NCI-H2227 (cell line): ENCODE measurements at regions not wholly inside any gene's neighbourhood (a gene's known extent, or its start where the extent isn't known, plus 50 kb on each side); places are given as distances from the start of the nearest gene placed in this dataset.

Experiments
- DNase-seq: peaks from one replicate; lab custom pipeline; 2025; ENCODE audit not compliant: unreplicated experiment; lab: John Stamatoyannopoulos, UW

DNA sequence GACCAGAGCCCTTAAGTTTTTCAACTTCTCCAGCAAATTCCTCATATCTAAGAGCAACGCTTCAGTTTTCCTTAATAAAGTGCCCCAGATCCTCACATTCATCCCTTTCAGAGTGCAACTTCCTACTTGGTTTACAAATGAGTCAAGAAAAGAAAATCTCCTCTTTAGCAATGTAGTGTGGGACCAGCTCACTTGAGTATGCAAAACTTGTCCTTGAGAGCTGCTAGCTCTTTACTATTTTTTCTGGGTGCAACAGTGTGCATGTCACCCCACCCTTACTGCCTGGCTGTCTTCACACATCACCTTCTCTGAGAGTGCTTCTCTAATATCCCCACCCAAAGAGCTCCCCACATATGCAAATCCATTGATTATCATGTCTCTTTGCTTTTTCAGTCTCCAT is 203.1 kb upstream of the CAMK1G start:
- no peak for DNase-seq

DNA sequence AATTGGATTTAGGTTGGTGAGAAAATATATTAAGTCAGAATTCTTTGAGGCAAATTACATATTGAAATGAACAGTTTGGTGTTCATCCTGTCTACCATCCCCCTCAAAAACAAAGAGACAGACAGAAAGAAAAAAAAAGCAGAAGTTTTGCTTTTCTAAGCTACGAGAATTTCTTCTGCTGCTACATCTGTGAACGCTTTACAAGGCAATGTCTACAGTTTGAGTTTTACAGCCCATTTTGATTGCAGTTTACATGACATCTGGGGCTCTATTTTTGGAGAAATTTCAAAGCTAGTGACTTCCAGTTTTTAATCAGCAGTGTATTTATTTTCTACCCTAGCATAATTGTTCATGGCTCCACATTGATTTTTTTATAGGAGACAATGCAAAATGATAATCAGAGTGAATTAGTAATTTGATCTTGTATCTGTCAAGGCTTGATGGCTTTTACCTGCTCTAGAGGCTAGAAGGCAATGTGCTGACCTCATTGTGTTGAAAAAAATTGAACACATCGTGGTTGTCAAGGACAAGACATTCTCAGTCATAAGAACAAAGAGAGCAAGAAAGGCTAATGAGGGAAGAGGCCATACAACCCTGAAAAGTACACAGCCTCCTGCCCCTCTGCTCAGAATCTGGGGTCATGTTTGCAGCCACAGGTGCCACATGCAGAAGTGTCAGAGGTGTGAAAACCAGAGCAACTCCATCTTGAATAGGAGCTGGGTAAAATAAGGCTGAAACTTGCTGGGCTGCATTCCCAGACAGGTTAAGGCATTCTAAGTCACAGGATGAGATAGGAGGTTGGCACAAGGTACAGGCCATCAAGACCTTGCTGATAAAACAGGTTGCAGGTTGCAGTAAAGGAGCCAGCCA is 201.0 kb upstream of the CAMK1G start:
- no peak for DNase-seq

DNA sequence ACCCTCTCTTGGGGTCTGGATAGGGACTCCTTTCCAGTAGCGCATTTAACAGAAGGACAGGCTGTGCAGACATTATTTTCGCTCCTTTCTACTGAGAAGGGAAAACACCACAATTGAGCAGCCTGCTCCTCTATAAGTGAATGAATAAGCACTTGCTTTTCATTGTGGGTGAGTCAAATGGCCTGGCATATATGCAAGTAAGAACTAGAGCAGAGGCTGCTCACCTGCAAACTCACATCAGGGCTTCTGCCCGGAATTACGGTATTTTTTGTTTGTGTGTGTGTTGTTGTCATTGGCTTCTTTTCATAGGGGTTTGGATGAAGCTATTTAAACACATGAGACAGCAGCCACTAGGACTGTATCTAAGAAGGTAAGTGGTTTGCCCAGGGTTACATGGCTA is 200.1 kb upstream of the CAMK1G start:
- no peak for DNase-seq

DNA sequence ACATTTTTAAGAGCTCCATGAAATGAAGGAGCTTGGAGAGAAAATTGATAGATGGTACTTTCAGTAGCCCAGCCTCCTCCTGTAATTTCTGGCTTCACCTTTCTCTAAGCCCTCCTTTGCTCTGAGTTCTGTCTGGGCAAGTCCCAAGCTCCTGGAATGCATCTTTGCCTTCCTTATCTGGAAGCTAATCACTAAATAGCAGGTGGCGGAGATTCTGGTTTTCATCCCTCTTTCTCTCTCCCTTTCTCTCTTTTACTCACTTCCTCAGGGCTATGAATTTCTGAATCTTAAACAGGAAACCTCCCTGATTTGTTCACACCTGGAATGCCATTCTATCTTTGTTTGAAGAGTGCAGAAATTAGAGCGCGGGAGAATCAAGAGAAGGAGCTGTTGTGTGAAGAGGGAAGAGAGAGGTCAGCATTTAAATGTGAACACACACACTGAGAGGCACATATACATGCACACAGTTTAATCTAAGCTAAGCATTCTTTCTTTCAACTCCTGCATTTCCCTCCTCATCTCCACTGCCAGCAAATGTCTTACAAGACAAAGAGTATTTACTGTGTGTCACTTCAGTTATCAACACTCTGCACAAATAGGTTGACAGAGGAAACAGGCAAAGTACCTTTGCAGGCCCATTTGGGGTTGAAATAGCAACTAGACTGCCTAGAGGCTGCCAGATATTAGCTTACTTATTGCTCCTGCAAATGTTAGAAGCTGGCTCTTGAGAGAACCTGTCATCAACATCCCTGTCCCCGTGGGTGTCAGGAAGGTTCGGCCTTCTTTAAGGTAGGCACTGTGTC is 199.4 kb upstream of the CAMK1G start:
- no peak for DNase-seq

DNA sequence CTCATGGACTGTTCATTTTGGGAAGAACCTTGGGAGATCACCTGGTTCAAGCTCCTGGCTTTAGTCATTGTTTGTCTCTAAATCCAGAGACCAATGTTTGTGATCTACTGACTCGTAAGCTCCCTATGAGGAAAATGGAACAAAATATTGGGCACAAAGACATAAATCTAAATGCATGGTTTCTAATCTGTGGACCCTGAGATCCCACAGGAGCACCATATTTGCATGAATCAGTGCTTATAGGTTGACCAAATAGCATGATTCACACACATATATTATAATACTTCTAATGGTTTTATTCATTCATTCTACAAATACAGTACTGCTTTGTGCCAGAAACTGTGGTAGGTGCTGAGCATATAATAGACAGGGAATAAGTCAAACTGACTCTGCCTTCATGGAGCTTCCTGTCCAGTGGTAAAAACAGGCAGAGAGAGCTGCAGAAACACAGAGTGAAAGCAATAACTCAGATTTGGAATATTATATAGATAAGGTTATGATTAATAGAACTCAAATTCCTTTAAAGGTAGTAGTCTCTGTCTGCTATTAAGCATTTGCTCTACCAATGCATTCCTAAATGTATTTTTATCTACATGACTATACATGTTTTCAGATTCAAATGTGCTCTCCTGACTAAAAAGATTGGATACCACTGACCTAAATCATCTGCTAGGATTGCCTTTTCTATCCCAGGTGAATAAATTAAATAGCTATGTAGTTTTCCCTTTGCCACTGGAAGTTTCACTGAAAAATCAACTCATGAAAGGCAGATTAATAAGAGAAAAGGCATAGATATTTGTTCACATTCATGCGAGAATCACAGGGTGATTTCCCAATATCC is 198.6 kb upstream of the CAMK1G start:
- no peak for DNase-seq

DNA sequence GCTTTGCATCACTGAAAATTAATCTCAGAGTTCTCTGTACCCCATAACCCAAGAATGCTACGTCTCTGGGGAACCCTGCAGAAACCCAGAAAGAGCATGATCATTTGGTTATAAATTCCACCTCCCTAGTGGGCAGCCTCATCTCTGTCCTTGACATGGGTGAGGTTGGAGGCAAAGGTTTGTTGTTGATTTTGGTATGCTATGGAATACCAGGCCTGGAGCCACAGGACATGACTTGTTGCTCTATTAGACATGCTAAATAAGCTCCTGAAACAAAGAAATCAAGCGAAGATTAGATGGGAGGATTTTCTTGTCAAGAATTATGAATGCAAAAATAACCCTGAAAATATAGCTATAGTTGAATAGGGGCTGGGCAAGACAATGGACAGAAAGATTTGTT is 197.4 kb upstream of the CAMK1G start:
- DNase-seq: no peak

DNA sequence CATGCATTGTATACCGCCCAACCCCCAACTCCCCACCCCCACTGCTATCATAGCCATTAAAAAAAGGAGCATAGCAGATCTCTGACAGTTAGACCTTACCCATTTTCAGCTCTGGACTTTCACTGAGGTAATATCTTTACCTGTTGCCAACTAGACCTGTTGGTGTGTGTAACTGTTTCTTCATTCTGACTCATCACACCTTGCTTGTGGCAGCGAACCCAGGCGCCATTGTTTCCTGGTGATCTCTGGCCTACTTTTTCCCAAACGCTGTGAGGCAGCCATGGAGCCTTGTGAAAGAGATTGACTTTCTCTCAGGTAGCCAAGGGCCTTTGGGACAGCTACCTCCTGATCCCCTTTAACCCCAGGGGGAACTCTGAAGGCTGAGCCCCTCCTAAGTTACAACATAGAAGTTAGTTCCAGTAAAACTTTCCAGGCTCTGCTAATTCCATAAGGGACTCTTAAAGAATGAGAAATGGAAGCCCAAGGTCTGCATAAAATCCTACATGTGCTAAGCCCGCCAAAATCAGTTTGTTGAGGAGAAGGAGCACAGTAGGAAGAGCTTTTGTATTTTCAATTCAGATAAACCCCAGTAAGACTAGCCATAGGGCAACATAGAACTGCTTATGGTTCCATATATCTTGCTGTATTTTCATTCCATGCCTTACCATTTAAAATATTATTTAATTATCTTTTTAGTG is 196.1 kb upstream of the CAMK1G start:
- DNase-seq: no peak

DNA sequence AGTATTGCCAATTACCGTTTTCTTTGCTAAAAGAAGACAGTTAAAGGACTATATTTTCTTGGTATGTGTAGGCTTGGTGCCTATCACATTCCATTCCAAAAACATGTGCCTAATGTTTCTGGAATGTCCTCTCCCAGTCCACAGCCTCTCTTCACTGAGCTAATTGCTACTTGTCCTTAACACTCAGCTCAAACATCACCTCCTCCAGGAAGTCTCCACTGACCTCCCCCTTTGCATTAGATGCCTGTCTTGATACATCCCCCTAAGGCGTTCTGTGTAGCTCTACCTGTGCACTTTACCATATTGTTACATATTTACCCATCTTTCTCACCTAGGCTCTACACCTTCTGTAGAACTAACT is 195.6 kb upstream of the CAMK1G start:
- no peak for DNase-seq

DNA sequence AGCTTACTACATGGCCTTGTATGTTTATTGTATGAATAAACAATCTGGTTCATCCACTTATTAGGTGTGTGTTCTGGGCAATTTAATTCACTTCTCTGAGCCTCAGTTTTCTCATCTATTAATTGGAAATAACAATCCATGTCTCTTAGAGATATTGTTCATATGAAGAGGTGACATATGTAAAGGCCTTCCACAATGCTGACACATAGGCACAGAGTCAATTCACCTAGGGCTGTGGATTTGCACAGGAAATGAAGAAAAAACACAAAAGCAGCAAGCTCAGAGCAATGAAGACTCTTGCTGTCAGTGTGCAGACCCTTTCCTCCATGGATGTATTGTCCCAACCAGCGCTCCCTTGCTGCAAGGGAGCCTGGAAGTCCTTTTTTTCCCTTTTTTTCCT is 195.2 kb upstream of the CAMK1G start:
- no peak for DNase-seq

DNA sequence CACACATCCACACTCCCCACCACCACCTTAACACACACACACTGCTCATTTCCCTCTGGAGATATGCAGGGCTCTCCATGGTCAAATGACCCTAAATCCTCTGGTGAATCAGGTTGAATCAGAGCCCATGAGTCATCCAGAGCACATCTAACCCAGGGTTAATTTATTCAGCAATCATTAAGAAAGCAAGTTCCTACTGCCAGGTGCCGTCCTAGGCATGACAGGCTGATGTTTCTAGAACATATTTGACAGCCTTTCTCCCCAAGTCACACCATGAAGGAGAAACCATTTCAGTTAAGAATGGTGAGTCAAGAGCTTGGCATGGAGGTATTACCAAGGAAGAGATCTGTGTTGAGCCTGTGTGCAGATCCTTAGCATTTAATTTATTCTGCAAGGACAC is 194.3 kb upstream of the CAMK1G start:
- no peak for DNase-seq

DNA sequence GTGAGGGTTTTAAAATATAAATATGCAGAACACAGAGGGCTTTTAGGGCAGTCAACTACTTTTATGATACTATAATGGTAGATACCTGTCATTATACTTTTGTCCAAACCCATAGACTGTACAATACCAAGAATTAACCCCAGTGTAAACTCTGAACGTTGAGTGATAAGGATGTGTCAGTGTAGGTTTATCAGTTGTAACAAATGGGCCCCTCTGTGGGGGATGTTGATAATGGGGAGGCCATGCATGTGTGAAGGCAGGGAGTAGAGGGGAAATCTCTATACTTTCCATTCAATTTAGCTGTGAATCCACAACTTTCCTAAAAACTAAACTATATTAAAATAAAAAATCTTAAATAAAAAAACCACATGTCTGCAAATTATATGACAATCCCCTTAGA is 193.5 kb upstream of the CAMK1G start:
- no peak for DNase-seq

DNA sequence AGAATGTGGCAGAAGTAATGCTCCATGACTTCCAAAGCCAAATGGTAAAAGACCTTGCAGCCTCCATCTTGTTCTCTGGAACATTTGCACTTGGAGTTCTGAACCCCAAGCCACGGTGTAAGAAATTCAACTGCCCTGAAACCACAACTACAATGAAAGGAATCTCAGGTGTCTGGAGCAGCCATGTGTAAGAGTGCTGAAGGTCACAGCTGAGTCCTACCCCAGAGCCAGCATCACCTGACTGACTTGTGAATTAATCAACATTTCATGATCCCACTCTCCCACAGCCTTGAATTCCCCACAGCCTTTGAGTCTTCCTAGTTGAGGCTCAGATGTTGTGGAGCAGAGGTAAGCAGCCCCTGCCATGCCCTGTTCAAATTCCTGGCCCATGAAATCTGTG is 192.8 kb upstream of the CAMK1G start:
- no peak for DNase-seq

DNA sequence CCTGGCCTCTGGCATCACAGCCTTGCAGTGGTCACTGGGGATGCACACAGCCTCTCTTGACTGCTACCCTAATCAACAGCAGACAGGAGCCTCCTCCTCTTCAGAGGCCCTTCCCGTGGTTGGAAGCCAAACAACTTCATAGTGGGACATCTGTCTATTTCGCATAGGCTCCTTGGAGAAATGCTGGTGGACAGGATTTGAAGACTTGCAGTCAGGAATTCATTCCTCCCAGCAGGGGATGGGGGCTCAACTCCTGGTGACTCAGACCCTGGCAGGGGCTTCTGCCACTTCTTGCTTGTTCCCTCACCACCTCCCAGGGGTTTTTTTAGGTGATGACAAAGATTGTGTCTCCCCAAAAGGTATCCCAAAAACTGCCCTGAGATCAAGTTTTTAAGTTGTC is 191.7 kb upstream of the CAMK1G start:
- no peak for DNase-seq

DNA sequence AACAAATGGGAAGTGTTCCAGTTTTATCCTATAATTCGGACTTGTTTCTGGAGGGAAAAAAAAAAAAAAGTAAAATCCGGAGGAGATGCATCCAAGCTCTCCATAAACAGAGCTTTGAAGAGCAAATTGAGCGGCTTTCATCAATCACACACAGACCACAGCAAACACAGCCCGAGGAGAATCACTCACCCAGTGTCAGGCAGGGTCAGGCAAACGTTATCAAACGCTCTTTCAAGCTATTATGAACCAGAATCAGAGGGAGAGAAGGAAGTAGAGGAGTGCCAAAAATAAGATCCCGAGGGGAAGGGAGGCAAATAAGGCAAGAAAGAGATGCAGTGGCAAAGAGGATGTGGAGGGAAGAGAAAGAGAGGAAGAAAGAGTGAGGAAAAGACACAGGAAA is 188.3 kb upstream of the CAMK1G start:
- peak; percentile 51 for DNase-seq

DNA sequence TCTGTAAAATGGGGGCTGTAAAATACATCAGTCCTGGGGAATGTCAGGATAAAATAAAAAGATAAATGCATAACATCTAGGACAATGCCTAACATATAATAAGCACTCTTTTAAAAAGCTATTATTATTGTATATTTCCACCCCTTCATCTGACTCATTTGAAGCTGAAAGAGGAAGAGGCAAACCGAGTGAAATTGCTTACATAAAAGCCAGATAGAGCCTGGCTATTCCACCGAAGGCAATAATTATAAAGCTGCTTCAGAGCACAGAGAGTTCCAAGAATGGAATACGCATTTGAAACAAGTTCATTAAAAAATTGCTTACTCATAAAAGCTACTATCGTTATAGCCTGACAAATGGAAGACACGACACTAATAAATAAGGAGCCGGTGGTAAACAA is 186.1 kb upstream of the CAMK1G start:
- peak; percentile 65 for DNase-seq

DNA sequence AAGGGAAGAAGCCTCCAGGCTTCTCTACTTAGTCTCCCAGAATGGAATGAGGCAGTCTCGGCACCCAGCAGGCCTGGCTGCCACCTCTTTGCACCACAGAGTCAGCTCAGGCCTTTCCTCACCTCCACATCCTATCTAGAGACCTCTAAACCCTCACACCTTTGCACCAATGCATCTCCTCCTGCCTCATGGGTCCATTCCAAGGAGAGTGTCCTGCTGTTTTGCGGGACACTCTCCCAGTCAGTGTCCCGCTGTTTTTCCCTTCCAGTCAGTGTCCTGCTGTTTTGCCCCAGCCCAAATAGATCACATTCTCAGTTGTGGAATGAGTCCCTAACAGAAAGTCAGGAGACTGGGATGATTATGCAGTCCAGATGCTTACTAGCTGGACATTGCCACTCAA is 185.6 kb upstream of the CAMK1G start:
- no peak for DNase-seq

DNA sequence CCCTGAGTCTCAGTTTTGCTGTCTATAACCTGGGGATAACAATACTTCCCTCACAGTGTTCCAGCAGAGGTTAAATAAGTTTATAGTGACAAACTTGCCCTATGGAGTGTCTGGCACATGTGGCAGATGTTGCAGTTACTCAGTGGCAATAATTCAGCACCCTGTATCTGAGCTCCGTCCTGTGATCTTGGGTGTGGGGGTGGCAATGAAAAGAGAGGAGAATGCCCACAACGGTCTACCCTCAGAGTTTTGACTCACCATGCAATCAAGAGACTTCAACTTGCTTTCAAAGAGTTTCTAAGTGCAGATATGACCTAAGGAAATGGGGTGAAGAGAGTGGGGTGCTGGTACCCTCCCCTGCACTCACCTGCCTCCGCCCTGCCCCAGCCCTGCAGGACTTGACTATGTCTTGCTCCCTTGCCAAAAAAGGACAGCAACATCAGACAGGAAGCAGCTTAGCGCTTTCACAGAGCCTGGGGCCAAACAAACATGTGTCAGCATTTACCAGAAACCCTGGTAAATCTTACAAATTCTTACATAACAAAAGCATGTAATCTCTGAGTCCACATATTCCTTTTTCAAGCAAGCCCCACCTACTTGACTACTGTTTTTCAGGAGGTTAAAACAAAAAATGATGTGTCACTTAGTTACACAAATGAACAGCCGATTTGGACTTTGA is 185.1 kb upstream of the CAMK1G start:
- DNase-seq: no peak

DNA sequence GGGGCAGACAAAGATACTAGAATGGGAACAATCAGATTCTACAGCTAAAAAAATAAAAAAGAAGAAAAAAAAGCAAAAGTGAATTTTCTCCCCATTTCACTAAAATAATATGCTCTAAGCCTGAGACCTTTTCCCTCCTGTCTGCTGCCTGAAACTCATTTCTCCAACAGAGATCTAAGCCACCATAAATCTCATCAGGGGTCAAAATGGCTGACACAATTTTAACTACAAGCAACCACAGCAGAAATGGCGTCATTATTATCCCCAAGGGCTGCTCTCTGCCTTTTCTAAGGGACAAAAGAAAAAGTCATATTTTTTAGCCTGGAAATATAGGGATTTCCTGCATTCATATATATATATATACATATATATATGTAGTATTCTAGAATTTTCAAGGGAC is 183.7 kb upstream of the CAMK1G start:
- no peak for DNase-seq

DNA sequence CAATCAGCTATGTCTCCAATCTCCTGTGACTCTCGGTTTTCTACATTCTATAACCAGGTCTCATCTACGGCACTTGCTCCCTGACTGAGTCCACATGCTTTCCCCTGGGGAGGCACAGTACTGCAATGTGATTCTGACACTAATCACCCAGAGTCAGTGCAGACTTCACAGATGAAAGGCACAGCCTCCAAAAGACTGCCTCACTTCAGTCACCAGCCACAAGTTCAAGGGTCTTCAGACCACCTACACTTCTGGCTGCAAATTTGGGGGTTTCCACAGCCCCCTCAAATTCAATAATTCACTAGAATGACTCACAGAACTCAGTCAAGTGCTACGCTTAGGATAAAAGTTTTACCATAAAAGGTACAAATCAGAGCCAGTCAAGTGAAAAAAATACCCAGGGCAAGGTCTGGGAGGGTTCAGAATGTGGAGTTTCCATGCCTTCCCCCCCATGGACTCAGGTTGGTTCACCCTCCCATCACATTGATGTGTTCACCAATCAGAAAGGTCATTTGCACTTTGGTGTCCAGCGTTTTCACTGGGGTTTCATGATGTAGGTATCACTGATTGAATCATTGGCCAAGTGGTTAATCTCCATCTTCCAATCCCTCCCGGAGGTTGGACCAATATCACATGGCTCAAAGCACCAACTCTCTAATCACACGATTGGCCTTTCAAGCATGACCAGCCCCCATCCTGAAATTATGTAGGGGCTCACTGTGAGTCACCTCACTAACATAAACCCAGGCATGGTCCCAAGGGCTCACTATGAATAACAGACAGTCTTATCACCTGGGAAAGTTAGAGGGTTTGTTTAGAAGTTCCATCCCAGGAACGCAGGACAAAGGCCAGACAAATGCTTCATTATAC is 182.9 kb upstream of the CAMK1G start:
- no peak for DNase-seq

DNA sequence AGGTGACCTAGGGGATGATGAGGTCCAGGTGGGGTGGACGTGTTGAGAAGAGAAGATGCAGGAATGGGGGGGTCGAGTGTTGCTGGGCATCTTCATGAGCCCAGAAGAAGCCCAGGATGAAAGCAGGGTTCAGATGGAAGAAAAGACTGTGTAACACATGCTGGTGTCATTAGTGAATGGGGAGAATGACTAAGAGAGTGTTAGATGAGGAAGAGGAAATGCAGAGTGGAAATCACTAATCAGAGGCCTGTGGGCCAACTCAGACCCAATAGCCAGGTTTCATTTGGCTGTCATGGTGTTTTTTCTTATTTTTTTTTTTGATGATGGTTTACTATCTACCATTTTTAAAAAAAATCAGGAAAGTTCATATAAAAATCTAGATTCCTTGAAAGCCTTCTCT is 180.8 kb upstream of the CAMK1G start:
- DNase-seq: no peak
